Activated CD4-positive, alpha-beta T cell treated with anti-CD3 and anti-CD28 coated beads, Interleukin-2, amount 10 ng/mL, durations not matched to agents 7 days and 5 days (primary cell): ENCODE measurements at regions not wholly inside any gene's neighbourhood (a gene's known extent, or its start where the extent isn't known, plus 50 kb on each side); places are given as distances from the start of the nearest gene placed in this dataset.

ENCODE experiments used
- CTCF ChIA-PET: fragments of 350-600 bp; sonication (Branson Sonifier 250); formaldehyde crosslinking; loops from one replicate; lab custom pipeline; 2021; ENCODE audit warnings: antibody characterized with exemption; lab: Charles Lee
- POLR2A ChIA-PET: fragments of 350-600 bp; sonication (Branson Sonifier 250); formaldehyde crosslinking; loops from one replicate; lab custom pipeline; 2021; ENCODE audit warnings: antibody characterized with exemption; lab: Charles Lee
- DNase-seq: peaks from one replicate; pipeline ENCODE4 v3.0.0-alpha.2; 2020
- H3K27ac Mint-ChIP-seq: one replicate; pipeline ENCODE4 v1.8.0; 2021; ENCODE audit warnings: mild to moderate bottlenecking, moderate library complexity, mixed read lengths
- H3K27me3 Mint-ChIP-seq: one replicate; pipeline ENCODE4 v1.8.0; 2021; ENCODE audit warnings: mixed read lengths
- H3K36me3 Mint-ChIP-seq: one replicate; pipeline ENCODE4 v1.8.0; 2021; ENCODE audit warnings: low read depth, mixed read lengths
- H3K4me1 Mint-ChIP-seq: one replicate; pipeline ENCODE4 v1.8.0; 2021; ENCODE audit warnings: mixed read lengths
- H3K4me3 Mint-ChIP-seq: one replicate; pipeline ENCODE4 v1.8.0; 2021; ENCODE audit warnings: mild to moderate bottlenecking, moderate library complexity, mixed read lengths
- H3K9me3 Mint-ChIP-seq: one replicate; pipeline ENCODE4 v1.8.0; 2021; ENCODE audit warnings: mixed read lengths

- Mint-ChIP-seq H3K4me3 (no peak overlapping the region), H3K9me3 (peaks cover 6% of the 10 kb centered on the region), H3K4me1 (no peaks in the 10 kb centered on the region), H3K27me3 (no peaks in the 10 kb centered on the region), H3K36me3 (no peaks in the 10 kb centered on the region), H3K27ac (no peak overlapping the region)
- ChIA-PET POLR2A (no interaction called here), CTCF (no interaction called here)
- no peak for DNase-seq
Measured at GRCh38 chr4:32631831-32632230, 1911.7 kb downstream of the PCDH7 start.

- Mint-ChIP-seq H3K4me3 (no peak overlapping the region), H3K9me3 (no peaks in the 10 kb centered on the region), H3K4me1 (no peaks in the 10 kb centered on the region), H3K27me3 (no peaks in the 10 kb centered on the region), H3K36me3 (no peaks in the 10 kb centered on the region), H3K27ac (no peak overlapping the region)
- CTCF ChIA-PET, result no interaction called here
- no peak for DNase-seq
- POLR2A ChIA-PET, result no interaction called here
Measured at GRCh38 chr4:32633421-32633820, 1913.3 kb downstream of the PCDH7 start.

- ChIA-PET POLR2A (no interaction called here), CTCF (no interaction called here)
- no peaks in the 10 kb centered on the region for H3K36me3 Mint-ChIP-seq
- no peak overlapping the region for H3K4me3 Mint-ChIP-seq
- H3K27me3 Mint-ChIP-seq, result no peaks in the 10 kb centered on the region
- no peak for DNase-seq
- H3K9me3 Mint-ChIP-seq, result peaks cover 18% of the 10 kb centered on the region
- H3K4me1 Mint-ChIP-seq, result no peaks in the 10 kb centered on the region
- H3K27ac Mint-ChIP-seq, result no peak overlapping the region
Measured at GRCh38 chr4:32645653-32646052, 1925.5 kb downstream of the PCDH7 start.

DNA sequence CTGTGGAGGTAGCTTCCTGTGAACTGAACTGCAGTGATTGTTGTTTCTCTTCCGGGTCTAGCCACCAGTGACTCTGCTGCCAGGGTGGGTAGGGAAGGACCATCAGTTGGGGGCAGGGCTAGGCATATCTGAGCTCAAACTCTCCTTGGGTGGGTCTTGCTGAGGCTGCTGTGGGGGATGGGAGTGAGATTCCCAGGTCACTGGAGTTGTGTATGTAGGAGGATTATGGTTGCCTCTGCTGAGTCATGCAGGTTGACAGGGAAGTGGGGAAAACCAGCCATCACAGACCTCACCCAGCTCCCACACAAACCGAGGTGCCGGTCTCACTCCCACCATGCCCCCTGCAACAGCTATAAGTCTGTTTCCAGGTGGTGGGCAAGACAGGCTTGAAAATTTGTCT, 1937.8 kb downstream of the PCDH7 start:
- CTCF ChIA-PET, result no interaction called here
- H3K9me3 Mint-ChIP-seq, result peaks cover 19% of the 10 kb centered on the region
- no peak overlapping the region for H3K4me3 Mint-ChIP-seq
- H3K4me1 Mint-ChIP-seq, result no peaks in the 10 kb centered on the region
- POLR2A ChIA-PET, result no interaction called here
- no peaks in the 10 kb centered on the region for H3K27me3 Mint-ChIP-seq
- no peak for DNase-seq
- no peak overlapping the region for H3K27ac Mint-ChIP-seq
- H3K36me3 Mint-ChIP-seq, result no peaks in the 10 kb centered on the region

DNA sequence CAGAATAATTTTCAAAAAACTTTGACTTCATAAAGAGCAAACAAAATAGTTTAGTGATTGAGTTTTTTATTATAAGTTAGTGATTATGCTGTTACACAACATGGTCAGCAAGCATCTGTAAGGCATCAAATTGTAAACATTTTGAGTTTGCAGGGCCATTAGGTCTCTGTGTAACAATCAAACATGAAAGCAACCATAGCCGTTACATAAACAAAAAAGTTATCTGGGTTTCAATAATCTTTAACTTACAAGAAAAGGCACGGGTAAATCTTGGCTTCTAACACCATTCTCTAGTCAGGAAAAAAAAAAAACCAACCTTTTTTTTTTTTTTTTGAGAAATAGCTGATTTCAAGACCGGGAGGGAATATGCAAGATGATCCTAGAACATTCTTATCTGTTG, 1941.1 kb downstream of the PCDH7 start:
- H3K36me3 Mint-ChIP-seq, result no peaks in the 10 kb centered on the region
- H3K4me3 Mint-ChIP-seq, result no peak overlapping the region
- H3K9me3 Mint-ChIP-seq, result peaks cover 16% of the 10 kb centered on the region
- H3K27me3 Mint-ChIP-seq, result no peaks in the 10 kb centered on the region
- CTCF ChIA-PET, result no interaction called here
- no peak overlapping the region for H3K27ac Mint-ChIP-seq
- no peaks in the 10 kb centered on the region for H3K4me1 Mint-ChIP-seq
- DNase-seq, result no peak
- POLR2A ChIA-PET, result no interaction called here

GRCh38 chr4:32662803-32663202, 1942.6 kb downstream of the PCDH7 start:
- POLR2A ChIA-PET, result no interaction called here
- no peak for DNase-seq
- H3K27ac Mint-ChIP-seq, result no peak overlapping the region
- H3K4me1 Mint-ChIP-seq, result no peaks in the 10 kb centered on the region
- H3K4me3 Mint-ChIP-seq, result no peak overlapping the region
- CTCF ChIA-PET, result no interaction called here
- H3K9me3 Mint-ChIP-seq, result peaks cover 5% of the 10 kb centered on the region
- H3K27me3 Mint-ChIP-seq, result no peaks in the 10 kb centered on the region
- H3K36me3 Mint-ChIP-seq, result no peaks in the 10 kb centered on the region

DNA sequence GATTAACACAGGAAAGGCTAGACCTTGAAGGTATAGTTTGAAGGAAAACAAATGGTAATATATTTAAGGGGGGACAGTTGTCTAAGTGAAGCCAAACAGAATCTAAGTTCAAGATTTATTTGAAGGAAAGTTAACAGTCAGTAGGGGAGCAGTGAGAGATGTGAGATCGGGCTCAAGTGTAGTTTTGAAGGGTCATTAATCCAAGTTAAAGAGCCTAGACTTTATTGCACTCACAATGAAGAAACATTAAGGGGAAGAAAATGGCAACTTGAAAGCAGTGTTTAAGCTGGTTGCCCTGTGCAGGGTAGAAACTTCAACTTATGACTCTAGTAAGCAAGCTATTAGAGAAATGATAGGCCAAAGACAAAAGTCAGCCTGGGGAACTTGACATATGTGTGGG, 1952.2 kb downstream of the PCDH7 start:
- CTCF ChIA-PET, result interaction anchor here (1.0 kb wide), 1 partner anchor 91 kb away, joined by 3 read pairs; no protein-coding TSS in a partner anchor
- H3K9me3 Mint-ChIP-seq, result peaks cover 8% of the 10 kb centered on the region
- H3K4me1 Mint-ChIP-seq, result no peaks in the 10 kb centered on the region
- DNase-seq, result no peak
- H3K27ac Mint-ChIP-seq, result no peak overlapping the region
- no peak overlapping the region for H3K4me3 Mint-ChIP-seq
- H3K36me3 Mint-ChIP-seq, result no peaks in the 10 kb centered on the region
- POLR2A ChIA-PET, result no interaction called here
- H3K27me3 Mint-ChIP-seq, result no peaks in the 10 kb centered on the region

GRCh38 chr4:32680946-32681345, 1960.8 kb downstream of the PCDH7 start:
- no peaks in the 10 kb centered on the region for H3K4me1 Mint-ChIP-seq
- CTCF ChIA-PET, result no interaction called here
- no peak overlapping the region for H3K4me3 Mint-ChIP-seq
- no peaks in the 10 kb centered on the region for H3K36me3 Mint-ChIP-seq
- H3K9me3 Mint-ChIP-seq, result peaks cover 4% of the 10 kb centered on the region
- POLR2A ChIA-PET, result no interaction called here
- no peaks in the 10 kb centered on the region for H3K27me3 Mint-ChIP-seq
- DNase-seq, result no peak
- H3K27ac Mint-ChIP-seq, result no peak overlapping the region

- Mint-ChIP-seq H3K4me3 (no peak overlapping the region), H3K4me1 (no peaks in the 10 kb centered on the region), H3K27ac (no peak overlapping the region), H3K27me3 (no peaks in the 10 kb centered on the region), H3K9me3 (peaks cover 4% of the 10 kb centered on the region), H3K36me3 (no peaks in the 10 kb centered on the region)
- CTCF ChIA-PET, result no interaction called here
- POLR2A ChIA-PET, result no interaction called here
- no peak for DNase-seq
Measured at GRCh38 chr4:32684160-32684559, 1964.0 kb downstream of the PCDH7 start.

DNA sequence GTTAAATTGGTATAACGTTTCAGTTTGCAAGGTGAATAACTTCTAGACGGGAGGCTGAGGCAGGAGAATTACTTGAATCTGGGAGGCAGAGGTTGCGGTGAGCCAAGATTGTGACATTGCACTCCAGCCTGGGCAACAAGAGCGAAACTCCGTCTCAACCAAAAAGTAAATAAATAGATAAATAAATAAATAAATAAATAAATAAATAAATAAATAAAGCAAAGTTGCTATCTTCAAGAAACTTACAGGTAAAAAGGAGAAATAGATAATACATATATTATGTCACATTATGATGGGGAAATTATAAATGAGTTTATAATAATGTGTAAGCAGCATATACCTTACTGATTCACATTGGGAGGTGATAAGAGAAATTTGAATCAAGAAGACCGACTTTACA, 1966.0 kb downstream of the PCDH7 start:
- Mint-ChIP-seq H3K36me3 (no peaks in the 10 kb centered on the region), H3K4me1 (no peaks in the 10 kb centered on the region), H3K4me3 (no peak overlapping the region), H3K27me3 (no peaks in the 10 kb centered on the region), H3K27ac (no peak overlapping the region), H3K9me3 (no peaks in the 10 kb centered on the region)
- POLR2A ChIA-PET, result no interaction called here
- CTCF ChIA-PET, result no interaction called here
- no peak for DNase-seq

- Mint-ChIP-seq H3K4me1 (no peaks in the 10 kb centered on the region), H3K27ac (no peak overlapping the region), H3K4me3 (no peak overlapping the region), H3K36me3 (no peaks in the 10 kb centered on the region), H3K9me3 (peaks cover 8% of the 10 kb centered on the region), H3K27me3 (no peaks in the 10 kb centered on the region)
- no peak for DNase-seq
- ChIA-PET POLR2A (no interaction called here), CTCF (no interaction called here)
Measured at GRCh38 chr4:32689518-32689917, 1969.3 kb downstream of the PCDH7 start.

- DNase-seq, result no peak
- ChIA-PET POLR2A (no interaction called here), CTCF (no interaction called here)
- Mint-ChIP-seq H3K27ac (no peak overlapping the region), H3K4me1 (no peaks in the 10 kb centered on the region), H3K36me3 (no peaks in the 10 kb centered on the region), H3K4me3 (no peak overlapping the region), H3K27me3 (no peaks in the 10 kb centered on the region), H3K9me3 (peaks cover 14% of the 10 kb centered on the region)
Measured at GRCh38 chr4:32697281-32697814, 1977.2 kb downstream of the PCDH7 start.

DNA sequence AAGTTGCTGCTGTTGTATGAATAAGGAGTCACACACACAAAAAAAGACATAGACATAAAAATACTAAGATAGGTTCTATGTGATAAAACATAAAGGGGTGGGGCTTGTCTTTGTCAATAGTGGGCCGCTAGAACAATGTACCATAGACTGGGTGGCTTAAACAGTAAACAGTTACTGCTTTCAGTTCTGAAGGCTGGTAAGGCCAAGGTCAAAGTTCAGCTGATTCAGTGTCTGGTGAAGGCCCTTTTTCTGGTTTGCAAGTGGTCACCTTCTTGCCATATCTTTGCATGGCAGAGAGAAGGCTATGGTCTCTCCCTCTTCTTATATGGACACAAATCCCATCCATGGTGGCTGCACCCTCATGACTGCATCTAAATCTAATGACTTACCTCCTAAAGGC, 1980.7 kb downstream of the PCDH7 start:
- no peaks in the 10 kb centered on the region for H3K36me3 Mint-ChIP-seq
- peaks cover 9% of the 10 kb centered on the region for H3K9me3 Mint-ChIP-seq
- H3K27me3 Mint-ChIP-seq, result no peaks in the 10 kb centered on the region
- H3K4me1 Mint-ChIP-seq, result no peaks in the 10 kb centered on the region
- no peak for DNase-seq
- ChIA-PET POLR2A (no interaction called here), CTCF (no interaction called here)
- no peak overlapping the region for H3K4me3 Mint-ChIP-seq
- no peak overlapping the region for H3K27ac Mint-ChIP-seq

DNA sequence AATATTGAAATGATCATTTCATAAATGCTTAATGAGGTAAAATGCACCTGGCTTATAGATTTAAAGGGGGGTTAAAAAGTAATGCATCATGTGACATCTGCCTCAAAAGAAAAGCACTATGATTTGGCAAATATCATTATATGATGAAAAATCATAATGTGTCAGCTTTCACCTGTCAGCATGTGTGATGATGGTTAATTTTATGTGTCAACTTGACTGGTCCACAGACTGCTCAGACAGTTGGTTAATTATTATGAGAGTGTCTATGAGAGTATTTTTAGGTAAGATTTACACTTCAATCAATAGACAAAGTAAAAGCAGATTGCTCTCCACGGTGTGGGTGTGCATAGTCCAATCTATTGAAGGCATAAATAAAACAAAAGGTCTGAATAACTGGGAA, 1986.7 kb downstream of the PCDH7 start:
- H3K4me1 Mint-ChIP-seq, result no peaks in the 10 kb centered on the region

More for the DNA sequence above, 1986.7 kb downstream of the PCDH7 start:
- no peak overlapping the region for H3K27ac Mint-ChIP-seq
- H3K36me3 Mint-ChIP-seq, result no peaks in the 10 kb centered on the region
- peaks cover 18% of the 10 kb centered on the region for H3K9me3 Mint-ChIP-seq
- ChIA-PET POLR2A (no interaction called here), CTCF (no interaction called here)
- no peak overlapping the region for H3K4me3 Mint-ChIP-seq
- H3K27me3 Mint-ChIP-seq, result no peaks in the 10 kb centered on the region
- DNase-seq, result no peak
